ENCODE measurements at regions not wholly inside any gene's neighbourhood (a gene's known extent, or its start where the extent isn't known, plus 50 kb on each side); places are given as distances from the start of the nearest gene placed in this dataset.

- TF ChIP-seq CTCF (IDR thresholded peaks at IDR 0.05) (no peak), MAZ (IDR thresholded peaks at IDR 0.05; ENCODE audit: borderline replicate concordance, low read depth, low read length) (no peak), ELK1 (IDR thresholded peaks at IDR 0.05; ENCODE audit: low read depth, low read length) (no peak), POLR2A (IDR thresholded peaks at IDR 0.05; ENCODE audit: low read length) (no peak), POLR2AphosphoS2 (conservative IDR thresholded peaks at IDR 0.05; ENCODE audit: low read length) (no peak), ESRRA (IDR thresholded peaks at IDR 0.05; ENCODE audit: borderline replicate concordance, low read length) (no peak)
These were observed 101.4 kb upstream of the OLFM3 start for GRCh38 chr1:102098081-102098480.
